HG03135 (cell line): ENCODE measurements at regions not wholly inside any gene's neighbourhood (a gene's known extent, or its start where the extent isn't known, plus 50 kb on each side); places are given as distances from the start of the nearest gene placed in this dataset.

Experiments used
- ATAC-seq: cut with Tn5 transposase; IDR thresholded peaks from one replicate; pipeline ENCODE4 v1.9.1; 2021; ENCODE audit warnings: mild to moderate bottlenecking, moderate library complexity; ENCODE audit not compliant: unreplicated experiment

- ATAC-seq, result no peak
These were observed 930.4 kb downstream of the TBC1D22A start for GRCh38 chr22:47692811-47693210.

GRCh38 chr22:47691152-47691895 lies 928.9 kb downstream of the TBC1D22A start:
- no peak for ATAC-seq

DNA sequence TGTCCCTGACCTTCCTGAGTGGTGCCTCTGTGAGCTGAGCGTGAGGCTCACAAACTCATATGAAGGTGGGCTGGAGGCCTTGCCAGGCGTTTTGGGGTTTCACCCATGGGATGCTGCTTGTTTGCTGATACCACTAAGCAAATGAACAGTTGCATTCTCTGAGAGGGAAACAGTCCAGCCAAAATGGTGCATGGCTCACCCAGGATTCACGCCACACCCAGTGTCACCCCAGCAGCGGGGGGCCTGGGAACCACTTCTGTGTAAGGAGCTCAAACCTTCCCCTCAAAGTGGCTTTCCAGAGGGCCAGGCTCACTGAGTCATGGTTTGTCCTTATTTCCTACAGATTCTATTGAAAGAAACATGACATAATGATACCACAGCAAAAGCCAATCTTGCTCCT lies 928.1 kb downstream of the TBC1D22A start:
- ATAC-seq, result no peak

GRCh38 chr22:47690166-47690565 lies 927.7 kb downstream of the TBC1D22A start:
- no peak for ATAC-seq

DNA sequence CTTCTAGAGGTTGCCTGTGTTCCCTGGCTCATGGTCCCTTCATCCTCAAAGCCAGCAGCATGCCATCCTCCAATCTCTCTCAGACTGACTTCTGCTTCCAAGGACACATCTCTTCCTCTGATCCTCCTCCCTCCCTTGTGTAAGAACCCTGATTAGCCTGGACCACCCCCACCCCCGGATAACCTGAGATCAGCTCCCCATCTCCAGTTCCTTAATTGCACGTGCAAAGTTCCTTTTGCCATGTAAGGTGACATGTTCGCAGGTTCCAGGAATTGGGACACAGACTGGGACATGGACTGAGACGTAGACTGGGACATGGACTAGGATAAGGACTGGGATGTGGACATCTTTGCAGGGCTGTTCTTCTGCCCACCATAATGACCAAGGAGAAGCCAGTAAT lies 925.3 kb downstream of the TBC1D22A start:
- no peak for ATAC-seq

GRCh38 chr22:47687346-47687655 lies 924.9 kb downstream of the TBC1D22A start:
- no peak for ATAC-seq

DNA sequence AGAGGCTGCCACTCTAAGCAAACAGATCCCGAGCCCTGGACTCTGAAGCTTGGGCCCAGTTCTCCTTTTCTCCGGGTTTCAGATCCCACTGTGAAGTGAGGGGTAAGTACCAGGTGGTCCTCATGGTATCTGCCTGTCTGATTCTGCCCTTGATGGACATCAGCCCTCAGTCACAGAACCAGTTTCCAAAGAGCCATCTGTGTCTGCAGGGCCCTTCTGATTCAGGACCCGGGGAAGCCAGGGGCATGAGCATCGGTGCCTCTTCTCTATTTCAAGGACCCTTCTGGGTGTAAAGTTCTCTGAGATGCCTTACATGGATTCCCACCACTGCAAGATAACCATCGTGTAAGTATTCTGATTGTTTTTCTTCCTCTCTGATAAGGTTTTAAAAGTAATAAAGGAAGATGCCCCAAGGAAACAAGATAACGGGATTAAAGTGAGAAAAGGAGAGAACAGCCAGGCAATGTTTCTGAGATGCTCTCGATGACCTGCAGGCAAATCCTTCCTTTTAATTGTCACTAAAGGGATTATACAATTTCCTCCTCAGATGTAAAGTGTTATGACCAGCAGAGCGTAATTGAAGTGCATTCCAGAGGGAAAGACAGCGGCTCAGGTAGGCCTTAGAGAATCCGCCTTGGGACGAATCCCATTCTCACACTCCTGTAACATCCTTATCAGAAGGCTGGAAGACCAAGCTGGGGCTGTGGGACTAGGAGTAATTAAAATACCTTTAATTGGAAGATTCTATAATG lies 924.3 kb downstream of the TBC1D22A start:
- no peak for ATAC-seq

GRCh38 chr22:47681411-47682165 lies 919.1 kb downstream of the TBC1D22A start:
- ATAC-seq, result no peak

DNA sequence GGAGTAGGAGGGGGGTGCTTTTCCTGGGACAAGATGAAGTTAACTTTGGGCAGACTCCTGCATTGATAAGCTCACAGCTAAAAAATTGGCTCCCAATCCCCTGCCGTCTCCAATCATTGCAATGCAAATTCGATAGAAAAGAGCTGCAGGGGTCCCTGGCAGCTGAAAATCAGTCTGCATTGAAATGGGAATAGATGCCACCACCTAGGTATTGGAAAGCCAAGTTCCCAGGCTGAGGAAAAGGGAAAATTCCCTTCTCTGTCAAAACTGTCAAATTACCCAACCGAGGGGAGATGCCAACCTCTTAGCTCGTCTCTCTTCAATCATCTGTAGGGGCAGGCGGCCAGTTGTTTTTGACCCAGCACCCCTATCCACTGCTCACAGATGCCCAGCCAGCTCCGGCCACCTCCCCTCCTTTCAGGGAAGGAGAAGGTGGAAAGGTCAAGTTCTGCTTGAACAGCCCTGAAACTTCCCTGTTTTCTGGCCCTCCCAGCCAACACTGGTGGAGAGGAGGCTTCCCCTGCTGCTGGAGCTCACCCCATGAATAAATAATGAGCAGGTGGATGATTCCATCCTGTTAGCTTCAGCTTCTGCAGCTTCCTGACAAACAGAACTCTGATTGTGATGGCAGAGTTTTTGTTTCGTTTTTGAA lies 916.3 kb downstream of the TBC1D22A start:
- ATAC-seq, result no peak

- no peak for ATAC-seq
These were observed 915.6 kb downstream of the TBC1D22A start for GRCh38 chr22:47678048-47678447.

DNA sequence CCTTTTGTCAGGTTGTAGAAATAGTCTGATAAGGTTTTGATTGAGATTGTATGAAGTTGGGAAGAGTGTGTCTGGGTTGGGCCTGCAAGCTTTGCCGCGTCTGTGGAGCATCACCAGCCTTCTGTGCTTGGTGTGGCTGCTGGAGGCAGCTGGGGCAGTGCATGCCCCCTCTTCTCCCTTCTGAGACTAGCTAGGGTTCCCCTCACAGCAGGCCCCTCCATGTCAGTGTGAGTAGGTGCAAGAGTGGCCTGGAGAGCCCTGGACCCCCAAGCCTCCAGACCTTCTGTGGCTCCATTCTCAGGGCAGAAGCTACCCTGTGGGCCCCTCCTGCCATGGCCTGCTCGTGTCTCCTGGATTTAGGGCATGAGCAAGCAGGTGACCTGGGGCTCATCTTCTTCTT lies 914.2 kb downstream of the TBC1D22A start:
- no peak for ATAC-seq

DNA sequence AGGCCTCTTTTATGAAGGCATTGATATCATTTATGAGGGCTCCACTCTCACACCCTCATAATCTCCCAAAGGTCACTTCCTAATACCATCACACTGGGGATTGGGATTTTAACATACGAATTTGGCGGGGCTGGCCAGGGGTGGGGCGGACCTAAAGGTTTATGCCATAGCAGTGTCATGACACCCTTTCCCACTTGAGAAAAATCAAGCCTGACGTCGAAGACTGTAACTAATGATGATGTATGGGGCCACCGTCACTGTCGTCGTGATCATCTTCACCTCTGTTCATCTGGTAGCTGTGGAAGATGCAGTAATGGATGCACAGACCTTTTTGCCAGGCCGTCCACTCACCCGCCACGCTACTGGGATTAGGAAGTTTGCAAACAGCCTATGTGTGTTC lies 912.1 kb downstream of the TBC1D22A start:
- no peak for ATAC-seq

DNA sequence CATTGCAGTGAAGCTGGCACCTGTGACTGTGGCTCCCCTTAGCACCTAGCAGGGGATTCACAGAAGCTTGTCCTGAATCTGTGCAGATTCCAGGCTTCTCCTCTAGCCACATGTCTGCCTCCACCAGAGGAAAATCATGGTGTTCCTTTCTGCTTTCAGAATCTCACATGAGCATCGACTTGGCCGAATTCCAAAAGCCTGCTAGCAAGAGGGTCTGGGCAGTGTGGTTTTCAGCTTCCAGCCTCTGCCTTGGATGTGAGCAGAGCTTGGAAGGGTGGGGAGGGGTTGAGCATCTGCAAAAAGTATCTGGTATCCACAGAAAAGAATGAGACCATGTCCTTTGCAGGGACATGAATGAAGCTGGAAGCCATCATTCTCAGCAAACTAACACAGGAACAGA lies 911.1 kb downstream of the TBC1D22A start:
- ATAC-seq, result no peak

- ATAC-seq, result no peak
These were observed 910.1 kb downstream of the TBC1D22A start for GRCh38 chr22:47672526-47672925.

DNA sequence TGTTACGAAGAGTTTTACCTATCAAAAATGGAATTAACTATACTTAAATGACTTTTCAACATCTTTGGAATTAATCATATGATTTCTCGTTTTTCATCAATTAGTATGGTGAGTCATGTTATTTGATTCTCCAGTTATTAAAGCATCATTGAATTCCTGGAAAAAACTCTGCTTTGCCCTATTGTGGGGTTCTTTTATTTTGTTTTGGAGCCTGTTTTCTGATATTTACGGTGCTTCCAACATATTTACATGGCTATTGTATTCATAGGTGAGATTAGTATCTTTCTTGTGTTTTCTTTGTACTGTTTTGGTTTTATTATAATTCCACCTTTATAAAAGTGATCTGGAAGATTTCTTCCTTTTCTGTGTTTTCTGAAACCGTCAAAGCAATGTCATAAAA lies 902.7 kb downstream of the TBC1D22A start:
- no peak for ATAC-seq

DNA sequence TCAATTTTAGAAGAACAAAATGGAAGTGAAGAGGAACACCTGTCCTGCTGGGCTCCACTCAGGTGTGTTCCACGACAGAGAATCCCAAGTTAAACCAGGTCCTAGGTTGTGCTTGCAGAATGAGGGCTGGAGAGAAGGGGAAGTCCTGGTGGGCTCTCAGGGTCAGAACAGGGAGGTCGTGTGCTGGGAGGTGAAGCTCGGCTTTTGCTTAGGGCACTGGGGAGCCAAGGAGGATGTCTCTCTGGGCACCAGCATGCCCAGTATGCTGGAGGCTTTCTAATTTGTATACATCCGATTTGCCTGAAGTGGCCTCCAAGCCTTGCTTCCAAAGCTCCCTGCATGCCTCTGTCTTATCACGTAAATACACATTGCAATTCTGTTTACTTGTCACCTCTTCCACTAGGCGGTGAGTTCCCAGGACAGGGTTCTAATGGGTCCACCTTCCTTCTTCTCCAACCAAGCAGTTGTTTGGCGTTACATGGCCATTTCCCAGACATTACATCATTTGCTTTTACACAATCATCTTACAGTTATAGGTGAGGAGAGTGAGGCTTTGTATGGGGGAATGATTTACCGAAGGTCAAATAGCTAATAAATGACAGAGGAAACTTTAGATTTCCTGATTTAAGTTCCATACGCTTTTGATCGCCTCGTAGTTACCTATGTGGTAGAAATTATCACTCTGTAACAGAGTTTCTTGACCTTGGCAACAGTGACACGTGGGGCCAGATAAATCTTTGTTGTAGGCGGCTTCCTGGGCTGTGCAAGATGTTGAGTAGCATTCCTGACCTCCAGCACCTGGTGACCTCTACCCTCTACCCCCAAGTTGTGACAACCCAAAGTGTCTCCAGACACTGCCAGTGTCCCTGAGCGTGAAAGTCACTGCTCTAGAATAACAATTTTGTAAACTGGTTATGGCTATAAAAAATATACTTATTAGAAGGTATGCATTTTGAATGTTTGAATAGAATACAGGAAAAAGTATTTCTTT lies 901.5 kb downstream of the TBC1D22A start:
- no peak for ATAC-seq

DNA sequence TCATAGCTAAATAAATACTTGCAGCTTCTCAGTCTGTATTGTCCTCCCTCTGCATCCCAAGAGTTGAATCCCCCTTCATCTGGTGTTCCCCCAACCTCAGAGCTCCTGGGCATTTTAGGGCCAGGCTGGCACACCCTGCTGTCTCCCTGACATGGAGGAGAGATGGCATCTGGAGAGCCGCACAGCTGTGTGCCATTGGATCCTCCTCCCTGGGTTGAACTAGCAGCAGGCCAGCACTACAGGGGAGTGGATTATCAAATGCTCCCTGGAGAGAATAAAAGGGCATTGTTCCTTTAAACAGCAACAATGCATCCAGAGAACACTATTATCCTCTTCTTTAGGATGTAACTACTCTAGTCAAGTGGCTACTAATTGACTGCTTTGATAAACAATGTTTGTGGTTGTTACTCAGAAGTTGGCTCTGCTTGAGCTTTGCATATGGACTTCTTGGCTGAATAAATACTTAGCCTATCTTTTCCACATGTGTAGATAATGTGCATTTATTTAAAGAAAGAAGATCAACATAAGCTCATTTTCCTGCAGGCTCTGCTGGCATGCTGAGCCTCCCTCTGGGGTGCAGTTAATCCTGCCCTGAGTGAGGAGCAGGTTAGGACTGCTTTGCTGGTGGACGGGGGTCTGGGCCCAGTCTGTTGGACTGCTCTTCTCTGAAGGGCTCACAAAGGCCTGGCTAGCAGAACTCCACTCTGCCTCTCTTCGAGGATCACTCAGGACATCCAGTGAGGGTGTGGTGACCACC lies 897.2 kb downstream of the TBC1D22A start:
- ATAC-seq, result no peak

DNA sequence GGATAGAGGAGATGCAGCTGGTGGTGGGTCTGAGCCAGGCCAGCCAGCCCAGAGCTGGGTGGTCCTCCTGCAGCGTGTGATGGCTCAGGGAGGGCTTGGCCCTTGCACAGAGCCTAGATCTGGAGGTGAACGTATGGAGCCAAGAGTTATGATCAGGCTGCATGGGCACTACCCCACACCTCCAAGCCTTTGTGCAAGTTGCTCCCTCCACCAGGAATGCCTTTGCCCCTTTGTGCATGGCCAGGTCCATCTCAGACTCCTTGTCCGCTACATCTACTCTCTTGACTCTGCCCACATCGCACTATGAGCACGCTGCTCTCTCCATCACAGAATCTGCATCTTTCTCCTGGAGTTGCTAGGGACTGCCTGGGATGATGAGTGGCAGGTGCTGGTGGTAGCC lies 895.7 kb downstream of the TBC1D22A start:
- ATAC-seq, result no peak

- ATAC-seq, result no peak
These were observed 894.8 kb downstream of the TBC1D22A start for GRCh38 chr22:47657224-47657623.

DNA sequence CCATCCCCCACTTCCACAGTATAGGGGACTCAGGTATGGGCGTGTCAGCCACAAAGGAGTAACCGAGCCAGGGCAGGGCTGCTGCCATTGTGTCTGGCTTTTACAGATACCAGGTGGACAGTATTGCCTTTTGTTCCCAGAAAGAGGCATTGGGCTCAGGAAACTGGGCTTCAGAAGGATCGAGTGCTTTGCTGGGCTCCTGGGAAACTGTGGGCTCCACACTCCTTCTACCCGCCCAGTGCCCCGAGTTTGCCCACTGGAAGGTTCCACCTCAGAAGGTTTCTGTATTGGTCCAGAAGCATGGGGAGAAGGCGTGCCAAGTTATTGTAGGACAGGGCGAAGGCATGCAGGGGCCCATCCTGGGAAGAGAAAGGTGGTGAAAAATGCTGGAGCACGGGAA lies 894.4 kb downstream of the TBC1D22A start:
- no peak for ATAC-seq
